ENCODE measurements at regions not wholly inside any gene's neighbourhood (a gene's known extent, or its start where the extent isn't known, plus 50 kb on each side); places are given as distances from the start of the nearest gene placed in this dataset.

DNA sequence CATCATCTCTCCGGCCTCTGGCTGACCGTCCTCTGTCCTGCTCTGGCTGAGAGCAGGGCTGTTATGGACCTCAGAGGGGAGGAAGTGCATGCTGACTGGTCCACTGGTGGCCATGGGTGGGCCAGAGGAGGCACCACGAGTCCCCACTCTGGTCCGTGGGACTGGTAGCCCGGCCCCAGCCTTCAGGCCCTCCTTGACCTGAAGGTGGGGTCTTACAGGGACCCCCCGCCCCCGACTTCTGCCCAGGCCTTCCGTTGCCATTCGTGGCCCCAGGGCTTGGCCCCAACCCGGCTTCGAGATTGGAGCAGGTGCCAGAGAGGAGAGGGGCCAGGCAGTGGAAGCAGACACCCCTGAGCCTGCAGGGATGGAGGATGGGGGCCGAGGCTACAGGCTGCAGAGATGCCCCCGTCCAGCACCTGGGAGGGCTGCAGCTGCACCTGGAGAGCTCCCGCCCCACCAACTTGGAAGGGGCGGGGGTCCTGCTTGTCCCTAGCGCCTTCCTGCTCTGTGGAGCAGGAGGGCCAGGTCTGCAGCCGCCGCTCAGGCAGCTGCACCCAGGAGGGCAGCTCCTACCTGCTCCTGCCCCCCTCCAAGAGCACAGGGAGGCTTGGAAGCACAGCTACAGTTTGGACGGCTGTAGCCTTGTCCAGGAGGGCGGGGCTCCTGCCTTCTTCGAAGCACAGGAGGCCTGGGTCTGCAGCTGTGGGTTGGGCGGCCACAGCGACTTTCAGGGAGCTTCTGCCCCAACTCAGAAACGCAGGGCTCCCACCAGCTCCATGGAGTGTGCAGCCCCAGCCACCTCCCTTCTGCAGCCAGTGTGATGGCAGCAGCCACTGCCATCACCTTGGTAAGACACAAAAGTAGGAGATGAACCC, 142.5 kb downstream of the KLF13 start:
- H3K4me3 ChIP-seq (replicated peaks; ENCODE audit: low read depth, low read length) = no peak overlapping the region
- no peak for DNase-seq (ENCODE audit: extremely low read depth, low read depth)
- TF ChIP-seq, protein P1, sequence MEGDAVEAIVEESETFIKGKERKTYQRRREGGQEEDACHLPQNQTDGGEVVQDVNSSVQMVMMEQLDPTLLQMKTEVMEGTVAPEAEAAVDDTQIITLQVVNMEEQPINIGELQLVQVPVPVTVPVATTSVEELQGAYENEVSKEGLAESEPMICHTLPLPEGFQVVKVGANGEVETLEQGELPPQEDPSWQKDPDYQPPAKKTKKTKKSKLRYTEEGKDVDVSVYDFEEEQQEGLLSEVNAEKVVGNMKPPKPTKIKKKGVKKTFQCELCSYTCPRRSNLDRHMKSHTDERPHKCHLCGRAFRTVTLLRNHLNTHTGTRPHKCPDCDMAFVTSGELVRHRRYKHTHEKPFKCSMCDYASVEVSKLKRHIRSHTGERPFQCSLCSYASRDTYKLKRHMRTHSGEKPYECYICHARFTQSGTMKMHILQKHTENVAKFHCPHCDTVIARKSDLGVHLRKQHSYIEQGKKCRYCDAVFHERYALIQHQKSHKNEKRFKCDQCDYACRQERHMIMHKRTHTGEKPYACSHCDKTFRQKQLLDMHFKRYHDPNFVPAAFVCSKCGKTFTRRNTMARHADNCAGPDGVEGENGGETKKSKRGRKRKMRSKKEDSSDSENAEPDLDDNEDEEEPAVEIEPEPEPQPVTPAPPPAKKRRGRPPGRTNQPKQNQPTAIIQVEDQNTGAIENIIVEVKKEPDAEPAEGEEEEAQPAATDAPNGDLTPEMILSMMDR (IDR thresholded peaks at IDR 0.05; ENCODE audit: low read depth, low read length, missing control alignments) = no peak

DNA sequence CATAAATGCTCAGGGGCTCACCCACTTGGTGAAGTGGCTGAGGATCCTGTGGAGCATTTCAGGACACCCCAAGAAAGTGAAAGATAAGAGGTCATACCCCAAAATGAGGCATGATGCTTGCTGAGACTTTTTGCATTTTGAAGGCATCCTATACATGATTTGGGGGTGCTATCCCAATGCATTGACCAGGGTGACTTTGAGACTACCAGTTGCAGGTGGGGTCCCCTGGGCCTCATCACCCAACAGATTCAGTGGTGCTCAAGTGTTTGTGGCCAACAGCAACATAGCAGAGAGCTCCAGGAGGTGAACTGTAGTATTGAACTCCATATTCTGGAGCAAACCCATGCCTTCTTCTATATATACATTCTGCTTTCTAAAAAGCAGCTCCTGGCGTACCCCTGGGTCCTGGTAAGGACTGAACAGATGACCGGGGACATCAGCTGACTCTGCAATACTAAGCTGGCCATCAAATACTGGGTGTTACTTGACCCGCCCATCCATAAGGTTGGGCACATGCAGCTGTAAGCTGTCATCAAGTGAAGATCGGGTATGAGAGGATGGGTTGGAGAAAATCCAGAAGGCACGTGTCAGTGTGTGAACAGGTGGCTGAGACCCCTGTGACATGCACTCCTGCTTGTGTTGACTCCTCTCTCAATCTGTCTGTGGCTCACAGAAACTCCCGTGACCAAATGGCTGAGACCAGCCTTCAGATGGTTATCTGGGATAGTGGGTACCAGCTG, 143.3 kb downstream of the KLF13 start:
- no peak for DNase-seq (ENCODE audit: extremely low read depth, low read depth)
- TF ChIP-seq, protein P1 (IDR thresholded peaks at IDR 0.05; ENCODE audit: low read depth, low read length, missing control alignments) = no peak
- no peak overlapping the region for H3K4me3 ChIP-seq (replicated peaks; ENCODE audit: low read depth, low read length)

DNA sequence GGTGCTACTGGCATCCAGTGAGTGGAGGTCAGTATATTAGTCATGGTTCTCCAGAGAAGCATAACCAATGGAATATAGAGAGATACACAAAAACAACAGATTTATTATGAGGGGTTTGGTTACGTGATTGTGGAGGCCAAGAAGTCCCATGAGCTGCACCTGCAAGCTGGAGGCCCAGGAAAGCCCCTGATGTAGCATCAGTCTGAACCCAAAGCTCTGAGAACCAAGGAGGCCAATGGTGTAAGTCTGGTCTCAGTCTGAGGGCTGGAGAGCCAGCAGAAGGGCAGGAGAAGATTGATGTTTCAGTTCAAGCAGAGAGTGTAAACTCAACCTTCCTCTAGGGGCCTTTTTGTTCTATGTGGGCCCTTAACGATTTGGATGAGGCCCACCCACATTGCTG, 144.1 kb downstream of the KLF13 start:
- no peak for DNase-seq (ENCODE audit: extremely low read depth, low read depth)
- H3K4me3 ChIP-seq (replicated peaks; ENCODE audit: low read depth, low read length) = no peak overlapping the region
- TF ChIP-seq, protein P1 (IDR thresholded peaks at IDR 0.05; ENCODE audit: low read depth, low read length, missing control alignments) = no peak

DNA sequence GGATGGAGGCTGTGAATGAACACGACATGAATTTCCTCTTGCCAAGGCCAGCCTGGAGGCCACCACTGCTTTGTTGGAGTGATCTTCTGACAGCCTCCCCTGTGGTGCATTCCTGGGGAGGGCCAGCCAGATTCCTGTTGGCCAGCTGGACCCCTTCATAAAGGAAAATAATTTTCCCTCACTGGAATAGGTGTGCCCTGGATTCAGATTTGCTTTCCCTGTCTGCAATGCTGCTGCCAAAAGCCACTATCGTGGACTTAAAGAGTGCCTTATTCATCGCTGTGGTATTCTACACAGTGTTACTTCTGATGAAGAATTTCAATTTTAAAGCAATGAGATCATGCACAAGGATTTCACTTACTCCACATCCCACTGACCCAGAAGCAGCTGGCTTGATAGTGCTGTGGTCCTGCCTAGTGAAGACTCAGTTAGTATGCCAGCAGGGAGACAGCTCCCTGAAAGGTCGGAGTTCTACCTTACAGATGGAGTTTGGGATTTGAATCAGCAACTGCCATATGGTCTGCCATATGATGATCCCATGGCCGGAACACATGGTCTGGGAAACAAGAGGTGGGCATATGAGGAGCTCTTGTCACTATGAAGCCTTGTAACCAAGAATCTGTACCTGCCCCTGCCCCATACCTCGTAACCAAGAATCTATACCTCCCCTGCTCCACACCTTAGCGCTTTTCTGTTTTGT, 145.2 kb downstream of the KLF13 start:
- peak; percentile 39 for DNase-seq (ENCODE audit: extremely low read depth, low read depth)
- TF ChIP-seq, protein P1 (IDR thresholded peaks at IDR 0.05; ENCODE audit: low read depth, low read length, missing control alignments) = no peak
- no peak overlapping the region for H3K4me3 ChIP-seq (replicated peaks; ENCODE audit: low read depth, low read length)

DNA sequence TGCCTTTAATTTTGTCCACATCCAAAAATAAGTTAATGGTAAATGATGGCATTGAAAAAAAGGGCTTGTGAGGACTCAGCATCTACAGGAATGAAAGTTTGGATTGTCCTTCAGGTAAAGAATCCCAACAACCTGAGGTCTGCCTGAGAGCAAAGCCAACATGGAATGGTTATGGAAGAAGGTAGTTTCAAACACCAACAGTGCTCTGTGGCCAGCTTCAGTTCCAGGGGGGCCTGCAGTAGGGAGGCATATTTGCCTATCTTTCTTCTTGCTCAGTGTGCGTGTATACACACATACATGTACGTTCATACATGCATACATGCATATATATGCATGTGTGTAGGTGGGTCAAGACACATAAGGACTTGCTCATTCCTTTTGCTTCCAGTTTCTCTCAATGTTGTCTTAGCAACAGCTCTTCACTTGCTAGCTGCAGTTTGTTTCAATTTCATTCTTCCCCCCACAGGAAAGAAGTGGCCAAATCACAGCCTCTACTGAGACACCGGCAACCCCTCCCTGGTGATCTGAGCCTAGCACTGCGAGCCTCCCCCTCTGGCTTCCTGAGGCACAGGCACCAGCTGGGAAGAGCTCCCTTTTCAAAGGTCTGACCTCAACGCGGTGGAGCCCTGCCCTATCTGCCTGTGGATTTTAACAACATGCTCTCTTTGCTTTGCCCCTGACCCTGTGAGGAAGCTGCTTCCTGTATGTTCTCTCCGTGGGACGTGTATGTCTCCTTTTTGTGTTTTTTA, 146.2 kb downstream of the KLF13 start:
- H3K4me3 ChIP-seq (replicated peaks; ENCODE audit: low read depth, low read length) = no peak overlapping the region
- TF ChIP-seq, protein P1 (IDR thresholded peaks at IDR 0.05; ENCODE audit: low read depth, low read length, missing control alignments) = no peak
- DNase-seq (ENCODE audit: extremely low read depth, low read depth) = no peak

DNA sequence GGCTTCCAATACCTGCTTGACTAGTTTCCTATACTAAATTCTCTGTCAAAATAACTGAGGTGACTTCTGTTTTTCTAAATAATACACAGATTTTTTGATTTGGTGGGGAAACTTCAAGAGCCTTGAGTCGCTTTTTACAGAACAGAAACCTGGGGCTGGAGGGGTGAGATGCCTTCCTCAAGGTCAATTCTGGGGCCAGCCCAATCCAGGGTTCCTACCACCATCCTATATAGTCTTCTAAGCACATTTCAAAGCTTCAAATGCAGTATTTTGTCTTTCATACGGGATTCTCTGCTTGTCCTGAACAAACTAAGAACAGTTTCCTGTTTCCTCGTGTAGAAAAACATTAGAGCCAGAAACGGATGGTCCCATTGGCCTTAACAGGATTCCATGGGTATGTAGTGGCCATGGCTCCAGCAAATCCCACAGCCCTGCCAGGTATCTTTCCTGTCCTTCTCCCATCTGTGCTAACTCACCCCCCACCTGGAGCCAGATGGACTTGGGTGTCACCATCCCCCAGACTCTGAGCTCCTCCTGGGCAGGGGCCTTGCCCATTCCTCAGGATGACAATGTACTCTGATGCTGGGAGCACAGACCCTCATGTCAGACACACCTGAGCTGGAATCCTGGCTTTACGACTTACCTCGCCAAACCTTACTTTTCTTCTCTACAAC, 146.9 kb downstream of the KLF13 start:
- H3K4me3 ChIP-seq (replicated peaks; ENCODE audit: low read depth, low read length) = no peak overlapping the region
- TF ChIP-seq, protein P1 (IDR thresholded peaks at IDR 0.05; ENCODE audit: low read depth, low read length, missing control alignments) = no peak
- DNase-seq (ENCODE audit: extremely low read depth, low read depth) = no peak
